ENCODE measurements at regions not wholly inside any gene's neighbourhood (a gene's known extent, or its start where the extent isn't known, plus 50 kb on each side); places are given as distances from the start of the nearest gene placed in this dataset.

DNA sequence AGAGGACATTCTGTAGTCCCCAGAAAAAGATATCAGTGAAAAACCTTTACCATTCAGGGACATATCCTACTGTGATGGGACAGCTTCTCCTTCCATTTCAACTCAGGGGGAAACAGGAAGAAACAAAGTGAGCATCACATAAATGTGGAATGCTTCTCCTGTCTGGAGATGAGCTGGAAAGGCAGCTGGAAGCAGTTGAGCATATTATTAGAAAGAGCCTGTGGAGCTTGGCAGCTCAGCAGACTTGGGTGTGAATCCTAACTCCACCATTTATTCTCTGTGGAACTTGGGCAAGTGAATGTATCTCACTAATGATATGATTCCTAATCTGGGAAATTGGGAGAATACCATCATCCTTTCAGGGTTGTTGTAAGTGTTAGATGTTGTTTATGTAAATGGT lies 232.1 kb upstream of the F9 start:
- TF ChIP-seq, protein P1, sequence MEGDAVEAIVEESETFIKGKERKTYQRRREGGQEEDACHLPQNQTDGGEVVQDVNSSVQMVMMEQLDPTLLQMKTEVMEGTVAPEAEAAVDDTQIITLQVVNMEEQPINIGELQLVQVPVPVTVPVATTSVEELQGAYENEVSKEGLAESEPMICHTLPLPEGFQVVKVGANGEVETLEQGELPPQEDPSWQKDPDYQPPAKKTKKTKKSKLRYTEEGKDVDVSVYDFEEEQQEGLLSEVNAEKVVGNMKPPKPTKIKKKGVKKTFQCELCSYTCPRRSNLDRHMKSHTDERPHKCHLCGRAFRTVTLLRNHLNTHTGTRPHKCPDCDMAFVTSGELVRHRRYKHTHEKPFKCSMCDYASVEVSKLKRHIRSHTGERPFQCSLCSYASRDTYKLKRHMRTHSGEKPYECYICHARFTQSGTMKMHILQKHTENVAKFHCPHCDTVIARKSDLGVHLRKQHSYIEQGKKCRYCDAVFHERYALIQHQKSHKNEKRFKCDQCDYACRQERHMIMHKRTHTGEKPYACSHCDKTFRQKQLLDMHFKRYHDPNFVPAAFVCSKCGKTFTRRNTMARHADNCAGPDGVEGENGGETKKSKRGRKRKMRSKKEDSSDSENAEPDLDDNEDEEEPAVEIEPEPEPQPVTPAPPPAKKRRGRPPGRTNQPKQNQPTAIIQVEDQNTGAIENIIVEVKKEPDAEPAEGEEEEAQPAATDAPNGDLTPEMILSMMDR (IDR thresholded peaks at IDR 0.05; ENCODE audit: insufficient read depth, low read length): no peak
- TF ChIP-seq POLR2AphosphoS5 (IDR thresholded peaks at IDR 0.05; ENCODE audit: low read depth) (no peak), GABPA (IDR thresholded peaks at IDR 0.05; ENCODE audit: low read depth) (no peak), REST (IDR thresholded peaks at IDR 0.05; ENCODE audit: insufficient replicate concordance, low read depth) (no peak), SPI1 (IDR thresholded peaks at IDR 0.05; ENCODE audit: borderline replicate concordance, low read depth) (no peak)

All from HL-60 (cell line).